DND-41 (cell line): ENCODE measurements at regions not wholly inside any gene's neighbourhood (a gene's known extent, or its start where the extent isn't known, plus 50 kb on each side); places are given as distances from the start of the nearest gene placed in this dataset.

Experiments used
- CTCF ChIP-seq: IDR thresholded peaks from 2 replicates; pipeline ENCODE4 v1.5.1; 2012; ENCODE audit warnings: borderline replicate concordance, low read length, moderate library complexity, mild to moderate bottlenecking; ENCODE audit not compliant: poor library complexity, severe bottlenecking; ENCODE audit errors: extremely low read depth
- EZH2 ChIP-seq: IDR thresholded peaks from 3 replicates; pipeline ENCODE4 v1.6.1; 2012; ENCODE audit warnings: borderline replicate concordance, low read depth, mild to moderate bottlenecking, moderate library complexity, low read length, inconsistent platforms; ENCODE audit not compliant: severe bottlenecking

GRCh38 chr21:17391811-17392340, 121.0 kb upstream of the CXADR start:
- TF ChIP-seq CTCF (no peak), EZH2 (no peak)
